ENCODE measurements at regions not wholly inside any gene's neighbourhood (a gene's known extent, or its start where the extent isn't known, plus 50 kb on each side); places are given as distances from the start of the nearest gene placed in this dataset.

DNA sequence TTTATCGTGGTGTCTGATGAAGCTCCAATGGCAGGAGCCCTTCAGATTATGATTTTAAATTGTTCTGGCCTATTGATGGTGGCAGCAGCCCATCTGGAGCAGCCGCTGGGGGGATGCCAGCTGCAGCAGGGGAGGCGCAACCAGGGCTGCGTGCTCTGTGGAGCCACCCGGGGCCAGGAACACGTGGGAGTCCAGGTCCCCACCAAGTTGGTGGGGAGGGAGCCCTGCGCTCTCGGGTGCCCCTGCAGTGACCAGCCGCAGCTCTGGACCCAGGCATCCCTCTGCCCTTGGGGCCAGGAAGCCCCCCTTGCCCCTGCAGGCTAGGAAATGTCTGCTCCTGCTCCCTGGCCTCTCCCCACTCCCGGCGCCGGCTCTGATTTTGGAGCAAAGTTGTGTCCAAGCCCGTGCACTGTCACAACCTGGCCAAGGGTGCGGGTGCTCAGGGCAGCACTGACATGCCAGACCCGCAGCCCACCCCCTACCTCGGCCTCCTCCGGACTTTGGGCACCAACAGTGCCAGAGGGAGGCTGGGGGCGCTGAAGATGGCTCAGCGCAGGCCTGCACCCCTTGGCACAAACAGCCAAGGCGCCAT, 147.2 kb upstream of the ADO start:
- TF ChIP-seq, protein P1, sequence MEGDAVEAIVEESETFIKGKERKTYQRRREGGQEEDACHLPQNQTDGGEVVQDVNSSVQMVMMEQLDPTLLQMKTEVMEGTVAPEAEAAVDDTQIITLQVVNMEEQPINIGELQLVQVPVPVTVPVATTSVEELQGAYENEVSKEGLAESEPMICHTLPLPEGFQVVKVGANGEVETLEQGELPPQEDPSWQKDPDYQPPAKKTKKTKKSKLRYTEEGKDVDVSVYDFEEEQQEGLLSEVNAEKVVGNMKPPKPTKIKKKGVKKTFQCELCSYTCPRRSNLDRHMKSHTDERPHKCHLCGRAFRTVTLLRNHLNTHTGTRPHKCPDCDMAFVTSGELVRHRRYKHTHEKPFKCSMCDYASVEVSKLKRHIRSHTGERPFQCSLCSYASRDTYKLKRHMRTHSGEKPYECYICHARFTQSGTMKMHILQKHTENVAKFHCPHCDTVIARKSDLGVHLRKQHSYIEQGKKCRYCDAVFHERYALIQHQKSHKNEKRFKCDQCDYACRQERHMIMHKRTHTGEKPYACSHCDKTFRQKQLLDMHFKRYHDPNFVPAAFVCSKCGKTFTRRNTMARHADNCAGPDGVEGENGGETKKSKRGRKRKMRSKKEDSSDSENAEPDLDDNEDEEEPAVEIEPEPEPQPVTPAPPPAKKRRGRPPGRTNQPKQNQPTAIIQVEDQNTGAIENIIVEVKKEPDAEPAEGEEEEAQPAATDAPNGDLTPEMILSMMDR (optimal IDR thresholded peaks at IDR 0.05 in 1 of 3, IDR thresholded peaks at IDR 0.05 in 1 of 3, conservative IDR thresholded peaks at IDR 0.05 in 1 of 3; ENCODE audit: extremely low read depth in 1 of 3, insufficient read depth in 2 of 3, low read length in 3 of 3): no peak
- TF ChIP-seq EZH2 (IDR thresholded peaks at IDR 0.05; ENCODE audit: low read length): no peak
